GM19324 (cell line): ENCODE measurements at regions not wholly inside any gene's neighbourhood (a gene's known extent, or its start where the extent isn't known, plus 50 kb on each side); places are given as distances from the start of the nearest gene placed in this dataset.
"Not testable (repeated sequence)": the region's sequence is repeated elsewhere in the genome, so short reads cannot be mapped to it uniquely, and the experiment has no call there.

ENCODE experiments used
- ATAC-seq: cut with Tn5 transposase; IDR thresholded peaks from one replicate; pipeline ENCODE4 v1.9.1; 2021; ENCODE audit warnings: mild to moderate bottlenecking, moderate library complexity; ENCODE audit not compliant: unreplicated experiment, low FRiP score

GRCh38 chrX:44785652-44786051, 58.2 kb upstream of the DUSP21 start:
- ATAC-seq: no peak

- no peak for ATAC-seq
These were observed 59.6 kb upstream of the DUSP21 start for GRCh38 chrX:44784241-44784640.

GRCh38 chrX:44778254-44778653, 65.6 kb upstream of the DUSP21 start:
- ATAC-seq: no peak

GRCh38 chrX:44775726-44776125, 68.1 kb upstream of the DUSP21 start:
- ATAC-seq: no peak

GRCh38 chrX:44774066-44774465, 69.8 kb upstream of the DUSP21 start:
- ATAC-seq: not testable (repeated sequence)

GRCh38 chrX:44770121-44770520, 73.7 kb upstream of the DUSP21 start:
- ATAC-seq: no peak

- ATAC-seq: no peak
These were observed 76.5 kb upstream of the DUSP21 start for GRCh38 chrX:44767308-44767707.

- ATAC-seq: no peak
These were observed 78.3 kb upstream of the DUSP21 start for GRCh38 chrX:44765556-44765955.

GRCh38 chrX:44747969-44748368, 95.9 kb upstream of the DUSP21 start:
- ATAC-seq: no peak

GRCh38 chrX:44747317-44747716, 96.5 kb upstream of the DUSP21 start:
- ATAC-seq: no peak

- ATAC-seq: no peak
These were observed 99.0 kb upstream of the DUSP21 start for GRCh38 chrX:44744799-44745198.

- no peak for ATAC-seq
These were observed 101.2 kb upstream of the DUSP21 start for GRCh38 chrX:44742480-44743155.

GRCh38 chrX:44741859-44742258, 102.0 kb upstream of the DUSP21 start:
- ATAC-seq: not testable (repeated sequence)

- not testable (repeated sequence) for ATAC-seq
These were observed 102.4 kb upstream of the DUSP21 start for GRCh38 chrX:44741458-44741857.

GRCh38 chrX:44735498-44735897, 108.3 kb upstream of the DUSP21 start:
- ATAC-seq: no peak

- ATAC-seq: no peak
These were observed 109.9 kb upstream of the DUSP21 start for GRCh38 chrX:44733931-44734330.

GRCh38 chrX:44731160-44731559, 112.7 kb upstream of the DUSP21 start:
- ATAC-seq: no peak

- ATAC-seq: no peak
These were observed 120.4 kb upstream of the DUSP21 start for GRCh38 chrX:44723426-44723825.

GRCh38 chrX:44708470-44708869, 135.4 kb upstream of the DUSP21 start:
- no peak for ATAC-seq

GRCh38 chrX:44705817-44706551, 137.8 kb upstream of the DUSP21 start:
- ATAC-seq: no peak

GRCh38 chrX:44698357-44698756, 145.5 kb upstream of the DUSP21 start:
- no peak for ATAC-seq

- no peak for ATAC-seq
These were observed 150.6 kb upstream of the DUSP21 start for GRCh38 chrX:44693255-44693654.
